ENCODE measurements at regions not wholly inside any gene's neighbourhood (a gene's known extent, or its start where the extent isn't known, plus 50 kb on each side); places are given as distances from the start of the nearest gene placed in this dataset.

- no peak for DNase-seq
Observed at GRCh38 chr6:144796070-144796469, 510.9 kb downstream of the UTRN start.

GRCh38 chr6:144797881-144798589 lies 512.9 kb downstream of the UTRN start:
- no peak for DNase-seq

GRCh38 chr6:144804246-144804790 lies 519.2 kb downstream of the UTRN start:
- DNase-seq = no peak

GRCh38 chr6:144805049-144805448 lies 519.9 kb downstream of the UTRN start:
- DNase-seq = no peak

- DNase-seq = no peak
Observed at GRCh38 chr6:144806222-144806621, 521.1 kb downstream of the UTRN start.

GRCh38 chr6:144809120-144809519 lies 524.0 kb downstream of the UTRN start:
- DNase-seq = no peak

- no peak for DNase-seq
Observed at GRCh38 chr6:144809969-144810368, 524.8 kb downstream of the UTRN start.

GRCh38 chr6:144811140-144811539 lies 526.0 kb downstream of the UTRN start:
- DNase-seq = no peak

GRCh38 chr6:144816936-144817335 lies 531.8 kb downstream of the UTRN start:
- no peak for DNase-seq

- DNase-seq = no peak
Observed at GRCh38 chr6:144820270-144820669, 535.1 kb downstream of the UTRN start.

GRCh38 chr6:144823131-144823530 lies 538.0 kb downstream of the UTRN start:
- DNase-seq = no peak

- no peak for DNase-seq
Observed at GRCh38 chr6:144824018-144824417, 538.9 kb downstream of the UTRN start.

- no peak for DNase-seq
Observed at GRCh38 chr6:144834426-144835038, 549.4 kb downstream of the UTRN start.

GRCh38 chr6:144835322-144835973 lies 550.3 kb downstream of the UTRN start:
- no peak for DNase-seq

GRCh38 chr6:144840619-144841018 lies 555.5 kb downstream of the UTRN start:
- DNase-seq = no peak

- no peak for DNase-seq
Observed at GRCh38 chr6:144843701-144844100, 558.6 kb downstream of the UTRN start.

GRCh38 chr6:144844596-144844995 lies 559.5 kb downstream of the UTRN start:
- no peak for DNase-seq

- DNase-seq = no peak
Observed at GRCh38 chr6:144845186-144845585, 560.1 kb downstream of the UTRN start.

- no peak for DNase-seq
Observed at GRCh38 chr6:144847916-144848315, 562.8 kb downstream of the UTRN start.

GRCh38 chr6:144849920-144850319 lies 564.8 kb downstream of the UTRN start:
- no peak for DNase-seq

- DNase-seq = no peak
Observed at GRCh38 chr6:144853603-144854002, 568.5 kb downstream of the UTRN start.

- DNase-seq = no peak
Observed at GRCh38 chr6:144854654-144855053, 569.5 kb downstream of the UTRN start.

- DNase-seq = no peak
Observed at GRCh38 chr6:144855375-144855774, 570.2 kb downstream of the UTRN start.
